ENCODE measurements at regions not wholly inside any gene's neighbourhood (a gene's known extent, or its start where the extent isn't known, plus 50 kb on each side); places are given as distances from the start of the nearest gene placed in this dataset.
A peak's percentile ranks its signal among the peaks of the same experiment; 100 is the strongest.
"Not testable (repeated sequence)": the region's sequence is repeated elsewhere in the genome, so short reads cannot be mapped to it uniquely, and the experiment has no call there.

GRCh38 chr17:22507823-22508222, 815.5 kb downstream of the KCNJ18 start:
- DNase-seq, result no peak

DNA sequence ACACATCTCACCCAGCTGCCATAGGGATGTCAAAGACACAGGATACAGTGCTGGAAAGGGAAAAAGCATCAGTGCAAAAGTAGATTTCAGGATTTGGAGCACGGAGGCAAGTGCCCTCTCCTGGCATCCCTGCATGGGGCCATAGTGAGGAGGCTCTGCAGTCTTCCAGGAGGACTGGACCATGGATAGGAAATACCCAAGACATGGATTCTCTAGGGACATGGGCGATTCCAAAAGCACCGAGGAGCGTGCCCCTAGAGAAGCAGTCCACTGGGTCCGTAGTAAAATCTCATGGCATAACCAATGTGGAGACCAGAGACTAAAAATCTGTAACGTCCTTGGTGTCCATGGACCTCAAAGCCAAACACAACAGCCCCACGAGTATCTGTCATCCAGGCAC, 818.2 kb downstream of the KCNJ18 start:
- DNase-seq, result no peak

GRCh38 chr17:22511431-22511830, 819.1 kb downstream of the KCNJ18 start:
- DNase-seq, result no peak

DNA sequence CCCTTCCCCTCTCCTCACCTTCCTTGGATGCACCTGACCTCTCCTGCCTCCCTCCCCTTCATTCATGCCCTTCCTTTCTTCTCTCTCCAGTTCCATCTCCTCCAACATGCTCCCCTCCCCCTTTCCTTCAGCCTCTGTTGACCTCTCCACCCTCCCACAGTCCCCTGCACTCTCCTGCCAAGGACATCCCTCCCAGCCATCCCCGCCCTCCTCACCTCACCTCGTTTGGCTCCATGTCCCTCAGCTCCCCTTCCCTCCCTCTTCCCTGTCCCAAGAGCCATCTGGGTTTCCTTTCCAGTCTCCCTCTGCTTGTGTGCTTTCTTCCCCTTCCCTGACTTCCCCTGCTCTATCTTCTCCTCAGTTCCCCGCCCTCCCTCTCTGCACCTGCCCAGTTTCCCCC, 819.7 kb downstream of the KCNJ18 start:
- DNase-seq, result no peak

- DNase-seq, result no peak
These were observed 820.2 kb downstream of the KCNJ18 start for GRCh38 chr17:22512506-22512905.

DNA sequence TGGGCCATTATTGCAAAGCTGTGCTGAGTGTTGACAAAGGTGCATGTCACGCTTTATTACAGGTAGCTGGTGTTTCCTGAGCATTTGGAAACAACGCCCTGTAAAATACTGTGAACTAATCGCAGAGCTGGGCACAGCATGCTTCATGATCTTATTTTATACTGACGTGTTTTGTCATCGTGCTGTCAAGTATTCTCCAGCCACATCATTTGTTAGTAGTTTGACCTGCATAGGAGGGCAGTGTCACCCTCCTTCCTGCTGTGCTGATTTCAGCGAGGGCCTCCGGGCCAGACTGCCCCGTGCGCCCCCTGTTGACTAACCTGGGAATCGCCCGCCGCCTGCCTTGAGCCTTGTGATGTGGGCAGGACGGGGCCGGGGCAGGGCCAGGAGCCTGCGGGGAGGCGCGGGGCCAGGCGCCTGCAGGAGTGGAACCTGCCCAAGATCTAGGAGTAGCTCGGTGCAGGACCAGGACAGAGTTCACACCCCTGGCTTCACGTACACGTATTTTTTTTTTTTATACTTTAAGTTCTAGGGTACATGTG, 820.7 kb downstream of the KCNJ18 start:
- no peak for DNase-seq

- no peak for DNase-seq
These were observed 822.0 kb downstream of the KCNJ18 start for GRCh38 chr17:22514315-22514714.

DNA sequence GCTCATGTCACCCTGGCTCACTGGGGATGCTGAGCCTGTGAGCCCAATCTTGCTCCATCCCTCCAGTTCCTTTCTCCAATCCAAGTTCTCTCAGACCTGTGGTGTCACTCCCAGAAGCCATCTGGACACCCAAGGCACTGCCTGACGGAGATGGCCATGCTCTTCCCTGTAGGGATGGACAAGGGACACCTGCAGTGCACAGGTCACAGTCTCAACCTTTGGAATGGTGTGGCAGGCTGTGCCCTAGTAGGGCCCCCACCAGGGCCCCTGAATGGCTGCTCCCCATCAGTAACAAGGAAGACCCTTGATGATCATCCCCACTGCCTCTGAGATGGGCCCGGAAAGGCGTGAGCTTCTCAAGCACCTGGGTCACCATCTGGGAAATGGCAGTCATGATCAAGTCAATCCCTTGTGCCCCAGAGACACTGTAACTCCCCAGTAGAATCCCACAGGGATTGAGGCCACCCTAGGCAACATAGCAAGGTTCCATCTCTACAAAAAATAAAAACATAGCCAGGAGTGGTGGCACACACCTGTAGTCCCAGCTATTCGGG, 822.5 kb downstream of the KCNJ18 start:
- no peak for DNase-seq

DNA sequence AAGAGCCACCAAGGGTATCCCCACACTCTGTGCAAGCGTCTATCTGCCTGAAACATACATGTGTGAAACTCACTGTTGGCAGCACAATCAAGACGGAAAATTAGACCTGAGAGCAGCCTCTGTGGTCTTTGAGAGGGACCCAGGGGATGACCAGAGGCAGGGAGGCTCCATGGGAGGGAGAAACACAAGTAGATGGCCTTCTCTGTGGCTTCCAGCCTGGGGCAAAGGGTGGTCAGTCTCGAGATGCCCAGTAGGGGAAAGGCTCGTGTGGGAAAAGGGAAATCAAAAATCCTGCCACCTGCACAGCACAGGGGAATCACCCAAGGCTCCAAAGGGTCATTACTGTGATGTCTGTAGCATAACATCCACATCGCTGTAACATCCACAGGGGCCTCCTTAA, 823.3 kb downstream of the KCNJ18 start:
- DNase-seq, result no peak

DNA sequence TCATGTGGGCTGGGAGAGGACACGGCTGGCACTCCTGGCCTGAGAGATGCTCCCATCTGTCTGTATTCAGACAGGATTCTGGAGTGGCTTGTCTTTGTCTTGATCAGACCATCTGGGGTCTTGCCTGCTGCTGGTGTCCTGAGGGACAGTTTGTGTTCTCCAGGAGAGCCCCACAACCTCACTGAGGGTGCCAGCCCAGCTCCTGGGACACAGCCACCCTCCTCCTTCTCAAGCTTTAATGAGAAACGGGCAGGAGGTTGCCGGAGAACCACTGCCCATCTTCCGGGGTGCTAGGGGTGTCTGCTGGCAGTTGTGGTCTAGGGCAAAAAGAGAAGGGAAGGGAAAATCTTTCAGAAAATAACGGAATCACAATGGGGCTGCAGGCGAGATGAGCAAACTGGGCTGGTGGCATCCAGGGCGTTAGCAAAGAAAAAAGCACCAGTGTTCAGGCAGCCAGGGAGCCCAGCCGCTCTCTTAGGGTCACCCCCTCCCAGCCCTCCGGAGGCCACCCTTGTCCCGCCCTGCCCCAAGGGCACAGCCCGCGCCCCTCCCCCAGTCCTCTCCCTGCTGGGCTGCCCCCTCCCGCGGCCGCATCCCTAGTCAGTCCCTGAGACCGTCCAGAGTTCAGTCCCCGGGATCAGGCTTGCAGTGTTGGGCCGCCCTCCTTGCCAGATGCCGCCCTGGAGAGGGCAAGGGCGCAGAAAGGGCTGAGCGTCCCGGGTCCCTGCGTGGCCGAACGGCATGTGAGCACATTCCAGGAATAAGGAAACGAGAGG, 824.7 kb downstream of the KCNJ18 start:
- no peak for DNase-seq

DNA sequence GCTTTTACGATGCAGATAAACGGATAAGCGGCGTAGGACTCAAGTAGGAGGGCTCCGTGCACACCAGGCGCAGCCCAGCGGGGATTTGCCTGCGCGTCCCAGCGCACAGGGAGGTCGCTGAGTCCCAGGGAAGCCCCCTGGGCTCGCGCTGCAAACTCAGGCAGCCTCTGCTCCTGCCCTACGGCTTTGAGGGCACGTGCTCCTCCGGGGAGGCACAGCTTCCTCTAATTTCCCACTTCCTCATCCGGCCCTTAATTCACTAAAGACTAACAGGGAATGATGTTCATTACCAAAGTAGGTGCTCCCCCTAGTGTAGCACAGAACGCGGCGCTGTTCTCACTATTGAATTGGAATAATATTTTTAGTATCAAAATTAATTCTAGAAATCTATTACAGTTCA, 825.4 kb downstream of the KCNJ18 start:
- no peak for DNase-seq

- DNase-seq, result no peak
These were observed 825.9 kb downstream of the KCNJ18 start for GRCh38 chr17:22518185-22518584.

- DNase-seq, result not testable (repeated sequence)
These were observed 856.5 kb downstream of the KCNJ18 start for GRCh38 chr17:22548873-22549272.

DNA sequence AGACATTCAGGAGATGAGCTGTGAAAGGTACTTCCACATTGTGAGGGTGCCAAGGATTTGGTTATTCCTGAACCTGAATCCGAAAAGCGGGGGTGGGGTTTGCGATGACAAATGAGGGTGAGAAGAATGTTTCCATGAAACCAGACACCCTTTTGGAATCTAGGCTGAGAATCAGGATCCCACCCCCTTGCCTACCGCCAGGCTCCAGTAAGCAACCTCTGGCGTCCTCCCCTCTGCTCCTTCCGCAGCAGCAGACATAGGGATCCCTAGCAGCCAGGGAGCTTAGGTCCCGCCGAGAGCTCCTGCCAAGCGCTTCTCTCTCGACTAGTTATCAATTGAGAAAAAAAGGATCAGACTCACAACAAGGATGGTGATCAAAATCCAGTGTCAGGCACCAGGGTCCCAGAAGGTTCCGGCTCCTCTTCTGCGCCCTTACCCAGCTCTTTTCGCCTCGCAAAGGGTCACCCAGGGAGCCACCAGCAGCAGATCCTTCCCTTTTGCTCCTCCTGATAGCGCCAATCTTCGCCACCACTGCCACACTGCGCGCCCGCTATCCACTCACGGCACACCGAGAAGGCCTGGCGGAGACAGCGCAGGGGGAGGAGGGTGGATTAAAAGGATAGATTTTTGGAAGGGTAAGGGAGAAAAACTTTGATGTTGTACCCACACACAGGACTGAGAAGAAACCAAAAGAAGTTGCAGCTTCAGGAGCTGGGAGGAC, 859.5 kb downstream of the KCNJ18 start:
- not testable (repeated sequence) for DNase-seq

- no peak for DNase-seq
These were observed 877.3 kb downstream of the KCNJ18 start for GRCh38 chr17:22569459-22570143.

GRCh38 chr17:22570144-22570845, 878.0 kb downstream of the KCNJ18 start:
- DNase-seq, result no peak

- DNase-seq, result no peak
These were observed 907.0 kb downstream of the KCNJ18 start for GRCh38 chr17:22599322-22599721.

DNA sequence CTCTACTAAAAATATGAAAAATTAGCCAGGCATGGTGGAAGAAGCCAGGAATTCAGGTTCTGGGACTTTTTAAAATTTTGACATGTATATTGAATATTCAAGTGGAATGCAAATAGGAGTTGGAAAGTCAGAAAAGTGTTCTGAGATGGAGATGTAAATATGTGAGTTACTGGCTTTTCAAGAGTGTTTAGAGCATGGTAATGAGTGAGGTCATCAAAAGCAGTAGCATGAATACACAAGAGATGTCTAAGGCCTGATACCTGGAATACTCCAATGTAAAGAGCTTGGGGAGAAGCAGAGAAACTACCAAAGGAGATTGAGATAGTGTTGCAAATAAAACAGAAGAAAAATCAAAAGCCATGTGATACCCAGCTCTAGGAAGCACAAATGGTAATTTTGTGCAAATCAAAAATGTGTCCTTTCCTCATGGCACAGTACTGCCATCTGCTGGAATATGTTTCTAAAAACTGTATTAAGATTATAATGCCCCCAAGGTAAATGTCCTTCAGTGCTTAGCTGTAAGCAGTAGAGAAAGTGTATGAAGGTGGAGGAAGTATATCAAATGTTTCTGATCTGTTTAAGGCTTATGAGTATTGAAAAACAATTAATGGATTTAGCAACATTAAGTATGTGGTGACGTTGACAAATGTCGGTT, 908.4 kb downstream of the KCNJ18 start:
- DNase-seq, result peak; percentile 13
